Keratinocyte (primary cell): ENCODE measurements at regions not wholly inside any gene's neighbourhood (a gene's known extent, or its start where the extent isn't known, plus 50 kb on each side); places are given as distances from the start of the nearest gene placed in this dataset.

Experiments
- DNase-seq: peaks from one replicate; pipeline ENCODE4 v3.0.0-alpha.2; 2011; ENCODE audit warnings: low read depth, missing footprints, low spot score
- FAIRE-seq: peaks from 2 replicates; lab custom pipeline; 2011; peaks lifted over from hg19 to GRCh38; lab: Jason Lieb, UNC
- H2AFZ ChIP-seq: 2 replicates; pipeline ENCODE4 v1.6.0; 2012; ENCODE audit warnings: low read length, control low read depth, inconsistent platforms; ENCODE audit not compliant: control insufficient read depth
- H3K27ac ChIP-seq: 2 replicates; pipeline ENCODE4 v1.5.1; 2011; ENCODE audit warnings: low read length; ENCODE audit not compliant: control insufficient read depth, insufficient read depth
- H3K27me3 ChIP-seq: 3 replicates; pipeline ENCODE4 v1.6.0; 2011; ENCODE audit warnings: low read length; ENCODE audit not compliant: control insufficient read depth, insufficient read depth; ENCODE audit errors: extremely low read depth
- H3K36me3 ChIP-seq, 2 experiments: 2 replicates in 1 of 2; 3 replicates in 1 of 2; pipeline ENCODE4 v1.5.1; 2011; ENCODE audit warnings: low read length in 2 of 2, mild to moderate bottlenecking in 1 of 2; ENCODE audit not compliant: control insufficient read depth in 2 of 2, insufficient read depth in 2 of 2; ENCODE audit errors: extremely low read depth in 1 of 2
- H3K4me1 ChIP-seq: 3 replicates; pipeline ENCODE4 v1.5.1; 2011; ENCODE audit warnings: low read length; ENCODE audit not compliant: control insufficient read depth, insufficient read depth; ENCODE audit errors: extremely low read depth
- H3K4me2 ChIP-seq: 3 replicates; pipeline ENCODE4 v1.6.0; 2011; ENCODE audit warnings: low read depth, low read length; ENCODE audit not compliant: control insufficient read depth, insufficient read depth; ENCODE audit errors: extremely low read depth
- H3K4me3 ChIP-seq, 3 experiments: fragments of 200-600 bp in 1 of 3; sonication (generic) in 1 of 3; 2 replicates in 2 of 3; 3 replicates in 1 of 3; pipeline ENCODE4 v1.5.1; 2011 to 2016; ENCODE audit warnings: low read length in 3 of 3, mild to moderate bottlenecking in 3 of 3, control low read depth in 2 of 3, inconsistent platforms in 1 of 3, low read depth in 1 of 3, mixed read lengths in 1 of 3, mixed run types in 1 of 3, moderate library complexity in 1 of 3; ENCODE audit not compliant: control insufficient read depth in 2 of 3, insufficient read depth in 2 of 3; ENCODE audit errors: extremely low read depth in 1 of 3
- H3K79me2 ChIP-seq: 2 replicates; pipeline ENCODE4 v1.6.0; 2012; ENCODE audit warnings: low read length; ENCODE audit not compliant: control insufficient read depth, insufficient read depth
- H3K9ac ChIP-seq: 3 replicates; pipeline ENCODE4 v1.6.0; 2011; ENCODE audit warnings: low read length; ENCODE audit not compliant: control insufficient read depth, insufficient read depth; ENCODE audit errors: extremely low read depth
- H3K9me1 ChIP-seq: 3 replicates; pipeline ENCODE4 v1.6.0; 2011; ENCODE audit warnings: low read length; ENCODE audit not compliant: control insufficient read depth, insufficient read depth; ENCODE audit errors: extremely low read depth
- H3K9me3 ChIP-seq: 2 replicates; pipeline ENCODE4 v1.5.1; 2012; ENCODE audit warnings: low read depth, low read length; ENCODE audit not compliant: control insufficient read depth
- H4K20me1 ChIP-seq: 3 replicates; pipeline ENCODE4 v1.6.0; 2011; ENCODE audit warnings: low read length; ENCODE audit not compliant: control insufficient read depth, insufficient read depth; ENCODE audit errors: extremely low read depth
- CTCF ChIP-seq, 3 experiments: IDR thresholded peaks in 1 of 3; conservative IDR thresholded peaks in 1 of 3; optimal IDR thresholded peaks in 1 of 3; 2 replicates in 2 of 3; 3 replicates in 1 of 3; pipeline versions ENCODE3 to v1.5.1; 2011; ENCODE audit warnings: low read length in 3 of 3, mild to moderate bottlenecking in 3 of 3, moderate library complexity in 2 of 3, control low read depth in 1 of 3, inconsistent platforms in 1 of 3; ENCODE audit not compliant: insufficient read depth in 2 of 3; ENCODE audit errors: extremely low read depth in 1 of 3
- EZH2 ChIP-seq: IDR thresholded peaks from one replicate; pipeline ENCODE4 v1.6.1; 2012; ENCODE audit warnings: inconsistent platforms, mild to moderate bottlenecking, low read length, moderate library complexity
- dilution Hi-C: fragments of 300-500 bp; cut with MboI; formaldehyde crosslinking; loops from one replicate; pipeline ENCODE4 v1.7.0; 2020; ENCODE audit warnings: low sequenced_read_pairs; ENCODE audit not compliant: extremely low pct_ligation_motif_present

- no peak for TF ChIP-seq EZH2
- TF ChIP-seq CTCF (optimal IDR thresholded peaks at IDR 0.05 in 1 of 3, IDR thresholded peaks at IDR 0.05 in 1 of 3, conservative IDR thresholded peaks at IDR 0.05 in 1 of 3; ENCODE audit: extremely low read depth in 1 of 3, insufficient read depth in 2 of 3, low read length in 3 of 3) = no peak
- Histone ChIP-seq H3K79me2 (no peaks in the 10 kb centered on the region), H4K20me1 (no peaks in the 10 kb centered on the region), H3K9me3 (no peaks in the 10 kb centered on the region), H3K36me3 (no peaks in the 10 kb centered on the region), H3K9me1 (no peaks in the 10 kb centered on the region), H3K27ac (no peak overlapping the region), H2AFZ (no peak overlapping the region), H3K27me3 (peaks cover 10% of the 10 kb centered on the region), H3K4me3 (no peak overlapping the region), H3K4me1 (no peaks in the 10 kb centered on the region), H3K4me2 (no peak overlapping the region), H3K9ac (no peak overlapping the region)
- dilution Hi-C loops = no loop called here
- FAIRE-seq (no peak), DNase-seq (no peak)
Measured at GRCh38 chr20:60961551-60961950, 290.5 kb upstream of the CDH4 start.

GRCh38 chr20:60962367-60963045, 289.6 kb upstream of the CDH4 start:
- Histone ChIP-seq H3K9ac (no peak overlapping the region), H3K9me3 (no peaks in the 10 kb centered on the region), H2AFZ (no peak overlapping the region), H3K27me3 (peaks cover 12% of the 10 kb centered on the region), H4K20me1 (no peaks in the 10 kb centered on the region), H3K36me3 (no peaks in the 10 kb centered on the region), H3K4me3 (no peak overlapping the region), H3K4me2 (no peak overlapping the region), H3K79me2 (no peaks in the 10 kb centered on the region), H3K27ac (no peak overlapping the region), H3K9me1 (no peaks in the 10 kb centered on the region), H3K4me1 (no peaks in the 10 kb centered on the region)
- no peak for FAIRE-seq
- DNase-seq = no peak
- dilution Hi-C loops = no loop called here
- no peak for TF ChIP-seq EZH2
- no peak for TF ChIP-seq CTCF (optimal IDR thresholded peaks at IDR 0.05 in 1 of 3, IDR thresholded peaks at IDR 0.05 in 1 of 3, conservative IDR thresholded peaks at IDR 0.05 in 1 of 3; ENCODE audit: extremely low read depth in 1 of 3, insufficient read depth in 2 of 3, low read length in 3 of 3)
